Vagina (tissue), 2 donors: ENCODE measurements at regions not wholly inside any gene's neighbourhood (a gene's known extent, or its start where the extent isn't known, plus 50 kb on each side); places are given as distances from the start of the nearest gene placed in this dataset.
"Not testable (repeated sequence)": the region's sequence is repeated elsewhere in the genome, so short reads cannot be mapped to it uniquely, and the experiment has no call there.

Experiments
- DNase-seq, 2 donors: peaks; one replicate each; pipeline ENCODE4 v3.0.0-alpha.2; 2017; ENCODE audit errors: extremely low spot score in 2 of 2
- H3K27ac ChIP-seq: fragments of 200-600 bp; sonication (generic); one replicate; pipeline ENCODE4 v1.5.1; 2019
- H3K27me3 ChIP-seq: fragments of 200-600 bp; sonication (generic); one replicate; pipeline ENCODE4 v1.5.1; 2019
- H3K36me3 ChIP-seq, 2 donors: fragments of 200-600 bp; sonication (generic); one replicate each; pipeline ENCODE4 v1.5.1; 2017 to 2019
- H3K4me1 ChIP-seq: fragments of 200-600 bp; sonication (generic); one replicate; pipeline ENCODE4 v1.5.1; 2019
- H3K4me3 ChIP-seq, 2 donors: fragments of 200-600 bp; sonication (generic); 1 replicate in 1 of 2; 2 replicates in 1 of 2; pipeline ENCODE4 v1.5.1; 2016 to 2019
- H3K9me3 ChIP-seq: fragments of 200-600 bp; sonication (generic); one replicate; pipeline ENCODE4 v1.5.1; 2019
- POLR2A ChIP-seq, 2 donors: fragments of 450-650 bp; IDR thresholded peaks; one replicate each; pipeline ENCODE4 v1.6.1; 2017; ENCODE audit warnings: antibody characterized with exemption in 2 of 2, mild to moderate bottlenecking in 2 of 2, moderate library complexity in 2 of 2
- POLR2AphosphoS5 ChIP-seq, 2 donors: sonication (generic); formaldehyde crosslinking; IDR thresholded peaks; one replicate each; pipeline ENCODE4 v1.9.0; 2017; ENCODE audit warnings: antibody characterized with exemption in 2 of 2, mild to moderate bottlenecking in 2 of 2, low read depth in 1 of 2; ENCODE audit not compliant: insufficient read depth in 1 of 2
- intact Hi-C: fragments of 100-400 bp; cut with DNase I; formaldehyde crosslinking; loops from one replicate; pipeline ENCODE4 v1.15.1; 2023
- TF ChIP-seq, protein P1 (sequence below), 3 experiments: fragments of 450-650 bp in 2 of 3; fragments of 200-600 bp in 1 of 3; sonication (generic) in 1 of 3; IDR thresholded peaks; one replicate each; pipeline ENCODE4 v1.5.1; 2017 to 2019; ENCODE audit warnings: antibody characterized with exemption in 3 of 3, mild to moderate bottlenecking in 2 of 3, moderate library complexity in 2 of 3

DNA sequence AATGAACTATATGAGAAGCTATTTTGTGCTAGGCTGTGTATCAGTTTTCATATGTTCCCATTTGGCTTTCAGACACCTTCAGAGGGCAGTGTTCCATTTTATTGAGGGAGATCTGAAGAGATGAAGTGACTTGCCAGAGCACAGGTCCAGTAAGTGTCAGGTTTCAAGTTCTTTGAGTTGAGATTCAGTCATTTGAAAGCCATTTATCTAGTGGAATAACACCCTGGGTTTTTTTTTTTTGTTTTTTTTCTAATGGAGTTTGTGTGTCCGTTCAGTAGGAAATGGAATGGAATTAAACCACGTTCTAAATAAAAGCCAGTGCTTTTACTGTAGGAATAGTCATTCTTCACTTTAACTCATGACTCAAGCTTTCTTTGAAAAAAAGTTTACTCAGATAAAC is 652.9 kb upstream of the USP24 start:
- TF ChIP-seq POLR2A (IDR thresholded peaks at IDR 0.05) (no peak), POLR2AphosphoS5 (IDR thresholded peaks at IDR 0.05; ENCODE audit: insufficient read depth in 1 of 2, low read depth in 1 of 2) (no peak)
- TF ChIP-seq, protein P1, sequence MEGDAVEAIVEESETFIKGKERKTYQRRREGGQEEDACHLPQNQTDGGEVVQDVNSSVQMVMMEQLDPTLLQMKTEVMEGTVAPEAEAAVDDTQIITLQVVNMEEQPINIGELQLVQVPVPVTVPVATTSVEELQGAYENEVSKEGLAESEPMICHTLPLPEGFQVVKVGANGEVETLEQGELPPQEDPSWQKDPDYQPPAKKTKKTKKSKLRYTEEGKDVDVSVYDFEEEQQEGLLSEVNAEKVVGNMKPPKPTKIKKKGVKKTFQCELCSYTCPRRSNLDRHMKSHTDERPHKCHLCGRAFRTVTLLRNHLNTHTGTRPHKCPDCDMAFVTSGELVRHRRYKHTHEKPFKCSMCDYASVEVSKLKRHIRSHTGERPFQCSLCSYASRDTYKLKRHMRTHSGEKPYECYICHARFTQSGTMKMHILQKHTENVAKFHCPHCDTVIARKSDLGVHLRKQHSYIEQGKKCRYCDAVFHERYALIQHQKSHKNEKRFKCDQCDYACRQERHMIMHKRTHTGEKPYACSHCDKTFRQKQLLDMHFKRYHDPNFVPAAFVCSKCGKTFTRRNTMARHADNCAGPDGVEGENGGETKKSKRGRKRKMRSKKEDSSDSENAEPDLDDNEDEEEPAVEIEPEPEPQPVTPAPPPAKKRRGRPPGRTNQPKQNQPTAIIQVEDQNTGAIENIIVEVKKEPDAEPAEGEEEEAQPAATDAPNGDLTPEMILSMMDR (IDR thresholded peaks at IDR 0.05) = no peak
- H3K27me3 ChIP-seq = no peaks in the 10 kb centered on the region

GRCh38 chr1:55867304-55867843 is 652.2 kb upstream of the USP24 start:
- H3K36me3 ChIP-seq = no peaks in the 10 kb centered on the region
- H3K4me3 ChIP-seq = no peak overlapping the region
- H3K27ac ChIP-seq = no peak overlapping the region
- peaks cover 14% of the 10 kb centered on the region for H3K4me1 ChIP-seq
- H3K9me3 ChIP-seq = no peaks in the 10 kb centered on the region
- TF ChIP-seq POLR2AphosphoS5 (IDR thresholded peaks at IDR 0.05; ENCODE audit: insufficient read depth in 1 of 2, low read depth in 1 of 2) (no peak), POLR2A (IDR thresholded peaks at IDR 0.05) (no peak)
- TF ChIP-seq, protein P1 (IDR thresholded peaks at IDR 0.05) = no peak
- H3K27me3 ChIP-seq = no peaks in the 10 kb centered on the region
- intact Hi-C loops = no loop called here
- no peak for DNase-seq

More for the DNA sequence above, 652.9 kb upstream of the USP24 start:
- no peak for DNase-seq
- H3K36me3 ChIP-seq = no peaks in the 10 kb centered on the region
- no peak overlapping the region for H3K4me3 ChIP-seq
- H3K4me1 ChIP-seq = peaks cover 14% of the 10 kb centered on the region
- intact Hi-C loops = no loop called here
- H3K27ac ChIP-seq = no peak overlapping the region
- H3K9me3 ChIP-seq = no peaks in the 10 kb centered on the region

GRCh38 chr1:55865778-55866177 is 650.6 kb upstream of the USP24 start:
- DNase-seq, H3K9me3 ChIP-seq, H3K27me3 ChIP-seq, H3K36me3 ChIP-seq, H3K4me3 ChIP-seq, intact Hi-C loops, H3K27ac ChIP-seq: not testable (repeated sequence)
- peaks cover 14% of the 10 kb centered on the region for H3K4me1 ChIP-seq

GRCh38 chr1:55864251-55864650 is 649.1 kb upstream of the USP24 start:
- intact Hi-C loops = no loop called here
- TF ChIP-seq, protein P1 (IDR thresholded peaks at IDR 0.05) = no peak
- TF ChIP-seq POLR2A (IDR thresholded peaks at IDR 0.05) (no peak), POLR2AphosphoS5 (IDR thresholded peaks at IDR 0.05; ENCODE audit: insufficient read depth in 1 of 2, low read depth in 1 of 2) (no peak)

DNA sequence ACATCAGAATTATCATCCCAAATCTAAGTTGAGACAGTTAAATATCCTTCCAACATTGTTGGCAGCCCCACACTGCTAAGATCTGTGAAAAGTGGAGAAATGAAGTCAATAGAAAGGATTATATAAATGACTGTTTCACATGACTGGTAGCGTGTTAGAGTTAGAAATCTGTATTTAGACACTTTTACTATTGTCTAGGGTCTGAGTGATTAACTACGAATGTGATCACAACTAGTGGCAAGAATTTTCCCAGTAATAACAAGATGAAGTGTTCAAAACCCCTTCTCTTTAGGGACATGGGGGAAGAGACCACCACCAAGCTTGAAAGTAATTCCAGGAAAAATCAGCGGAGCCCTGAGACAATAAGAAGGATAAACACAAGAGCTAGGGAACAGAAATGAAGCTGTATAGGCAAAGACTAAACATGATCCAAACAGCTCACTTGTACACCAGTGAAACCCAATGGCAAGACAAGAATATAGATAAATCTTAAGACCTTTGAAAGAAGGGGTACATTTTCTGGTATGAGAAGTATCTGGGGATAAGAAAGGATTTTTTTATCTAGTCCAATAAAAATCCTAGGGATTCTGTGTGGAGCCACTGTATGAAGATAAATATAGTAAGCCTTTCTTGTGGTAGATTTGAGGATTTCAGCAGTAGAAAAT is 646.6 kb upstream of the USP24 start:
- Histone ChIP-seq H3K27me3 (no peaks in the 10 kb centered on the region), H3K36me3 (no peaks in the 10 kb centered on the region), H3K9me3 (no peaks in the 10 kb centered on the region), H3K4me1 (no peaks in the 10 kb centered on the region), H3K4me3 (no peak overlapping the region), H3K27ac (no peak overlapping the region)
- intact Hi-C loops = no loop called here
- TF ChIP-seq POLR2AphosphoS5 (IDR thresholded peaks at IDR 0.05; ENCODE audit: insufficient read depth in 1 of 2, low read depth in 1 of 2) (no peak), POLR2A (IDR thresholded peaks at IDR 0.05) (no peak)
- TF ChIP-seq, protein P1 (IDR thresholded peaks at IDR 0.05) = no peak
- DNase-seq = no peak

More at GRCh38 chr1:55864251-55864650, 649.1 kb upstream of the USP24 start:
- no peak overlapping the region for H3K27ac ChIP-seq
- H3K36me3 ChIP-seq = no peaks in the 10 kb centered on the region
- DNase-seq = no peak
- no peak overlapping the region for H3K4me3 ChIP-seq
- no peaks in the 10 kb centered on the region for H3K27me3 ChIP-seq
- no peaks in the 10 kb centered on the region for H3K9me3 ChIP-seq
- peaks cover 9% of the 10 kb centered on the region for H3K4me1 ChIP-seq
